22Rv1 (cell line): ENCODE measurements at regions not wholly inside any gene's neighbourhood (a gene's known extent, or its start where the extent isn't known, plus 50 kb on each side); places are given as distances from the start of the nearest gene placed in this dataset.

Experiments used
- CTCF ChIP-seq: fragments of 450-650 bp; IDR thresholded peaks from 2 replicates; pipeline ENCODE4 v1.5.1; 2017; ENCODE audit warnings: mild to moderate bottlenecking
- ZFX ChIP-seq: fragments of 450-650 bp; IDR thresholded peaks from 2 replicates; pipeline ENCODE4 v1.6.1; 2017; ENCODE audit warnings: antibody characterized with exemption, borderline replicate concordance

GRCh38 chr12:105464406-105464805, 133.9 kb downstream of the C12orf75 start:
- TF ChIP-seq CTCF (no peak), ZFX (no peak)
